Osteocyte (in vitro differentiated cells): ENCODE measurements at regions not wholly inside any gene's neighbourhood (a gene's known extent, or its start where the extent isn't known, plus 50 kb on each side); places are given as distances from the start of the nearest gene placed in this dataset.

Experiments
- DNase-seq: peaks from one replicate; pipeline ENCODE4 v3.0.0; 2021; ENCODE audit warnings: mixed read lengths; ENCODE audit not compliant: unreplicated experiment; ENCODE audit errors: extremely low spot score
- H3K27ac Mint-ChIP-seq: one replicate; pipeline ENCODE4 v1.8.0; 2021; ENCODE audit warnings: mild to moderate bottlenecking, mixed read lengths; ENCODE audit not compliant: unreplicated experiment
- H3K27me3 Mint-ChIP-seq: one replicate; pipeline ENCODE4 v1.8.0; 2021; ENCODE audit warnings: mixed read lengths; ENCODE audit not compliant: unreplicated experiment
- H3K36me3 Mint-ChIP-seq: one replicate; pipeline ENCODE4 v1.8.0; 2021; ENCODE audit warnings: mixed read lengths; ENCODE audit not compliant: unreplicated experiment
- H3K4me1 Mint-ChIP-seq: one replicate; pipeline ENCODE4 v1.8.0; 2021; ENCODE audit warnings: mixed read lengths; ENCODE audit not compliant: unreplicated experiment
- H3K4me3 Mint-ChIP-seq: one replicate; pipeline ENCODE4 v1.8.0; 2021; ENCODE audit warnings: mild to moderate bottlenecking, moderate library complexity, mixed read lengths; ENCODE audit not compliant: unreplicated experiment
- H3K9me3 Mint-ChIP-seq: one replicate; pipeline ENCODE4 v1.8.0; 2021; ENCODE audit warnings: mixed read lengths; ENCODE audit not compliant: unreplicated experiment
- CTCF ChIP-seq: fragments of 200-600 bp; sonication (generic); IDR thresholded peaks from 2 replicates; pipeline ENCODE4 v1.5.0; 2021; ENCODE audit warnings: antibody characterized with exemption, mild to moderate bottlenecking, moderate library complexity

- Mint-ChIP-seq H3K27ac (no peak overlapping the region), H3K27me3 (peaks cover 9% of the 10 kb centered on the region), H3K36me3 (peaks cover 2% of the 10 kb centered on the region), H3K4me1 (no peaks in the 10 kb centered on the region), H3K4me3 (no peak overlapping the region), H3K9me3 (peaks cover 5% of the 10 kb centered on the region)
- DNase-seq: no peak
- no peak for TF ChIP-seq CTCF
These were observed 83.2 kb upstream of the SMIM15 start for GRCh38 chr5:61245486-61245885.

GRCh38 chr5:61245936-61246335, 83.7 kb upstream of the SMIM15 start:
- DNase-seq: no peak
- TF ChIP-seq CTCF: no peak
- no peaks in the 10 kb centered on the region for H3K4me1 Mint-ChIP-seq
- no peak overlapping the region for H3K27ac Mint-ChIP-seq
- H3K4me3 Mint-ChIP-seq: no peak overlapping the region
- peaks cover 5% of the 10 kb centered on the region for H3K9me3 Mint-ChIP-seq
- H3K27me3 Mint-ChIP-seq: peaks cover 9% of the 10 kb centered on the region
- peaks cover 2% of the 10 kb centered on the region for H3K36me3 Mint-ChIP-seq

GRCh38 chr5:61246768-61247307, 84.6 kb upstream of the SMIM15 start:
- Mint-ChIP-seq H3K27ac (no peak overlapping the region), H3K4me3 (no peak overlapping the region), H3K36me3 (peaks cover 2% of the 10 kb centered on the region), H3K4me1 (no peaks in the 10 kb centered on the region), H3K9me3 (peaks cover 5% of the 10 kb centered on the region), H3K27me3 (peaks cover 3% of the 10 kb centered on the region)
- DNase-seq: no peak
- TF ChIP-seq CTCF: no peak

GRCh38 chr5:61251874-61252642, 80.0 kb upstream of the ZSWIM6 start:
- peaks cover 2% of the 10 kb centered on the region for H3K36me3 Mint-ChIP-seq
- DNase-seq: no peak
- no peak overlapping the region for H3K27ac Mint-ChIP-seq
- no peak overlapping the region for H3K4me3 Mint-ChIP-seq
- H3K4me1 Mint-ChIP-seq: peaks cover 2% of the 10 kb centered on the region
- H3K27me3 Mint-ChIP-seq: peaks cover 2% of the 10 kb centered on the region
- TF ChIP-seq CTCF: no peak
- H3K9me3 Mint-ChIP-seq: peaks cover 5% of the 10 kb centered on the region

GRCh38 chr5:61252643-61252925, 79.5 kb upstream of the ZSWIM6 start:
- peaks cover 5% of the 10 kb centered on the region for H3K9me3 Mint-ChIP-seq
- H3K4me1 Mint-ChIP-seq: peaks cover 2% of the 10 kb centered on the region
- H3K4me3 Mint-ChIP-seq: no peak overlapping the region
- DNase-seq: no peak
- no peak overlapping the region for H3K27ac Mint-ChIP-seq
- peaks cover 2% of the 10 kb centered on the region for H3K27me3 Mint-ChIP-seq
- H3K36me3 Mint-ChIP-seq: peaks cover 2% of the 10 kb centered on the region
- no peak for TF ChIP-seq CTCF
